GM12878 (cell line): ENCODE measurements at regions not wholly inside any gene's neighbourhood (a gene's known extent, or its start where the extent isn't known, plus 50 kb on each side); places are given as distances from the start of the nearest gene placed in this dataset.

Experiments
- CREM ChIP-seq: IDR thresholded peaks from 2 replicates; pipeline ENCODE4 v1.6.1; 2014; ENCODE audit warnings: antibody characterized with exemption, low read depth
- CTCF ChIP-seq, 3 experiments: IDR thresholded peaks in 2 of 3; conservative IDR thresholded peaks in 1 of 3; 2 replicates each; pipeline ENCODE4 v1.5.1; 2011; ENCODE audit warnings: low read depth in 3 of 3, low read length in 3 of 3, mild to moderate bottlenecking in 3 of 3, control low read depth in 2 of 3, moderate library complexity in 2 of 3, inconsistent platforms in 1 of 3, mixed read lengths in 1 of 3; ENCODE audit not compliant: control insufficient read depth in 2 of 3, insufficient read depth in 1 of 3; ENCODE audit errors: extremely low read depth in 1 of 3
- EZH2 ChIP-seq: IDR thresholded peaks from 2 replicates; pipeline ENCODE4 v1.6.1; 2012; ENCODE audit warnings: low read depth, mild to moderate bottlenecking, control low read depth, inconsistent platforms, low read length, borderline replicate concordance; ENCODE audit not compliant: control insufficient read depth
- KAT2A ChIP-seq: conservative IDR thresholded peaks from 2 replicates; pipeline ENCODE4 v1.6.1; 2011; ENCODE audit warnings: low read depth, low read length; ENCODE audit not compliant: control insufficient read depth
- KDM1A ChIP-seq: fragments of 200-600 bp; sonication (generic); IDR thresholded peaks from 2 replicates; pipeline ENCODE4 v1.6.1; 2016; ENCODE audit warnings: borderline replicate concordance
- NFYB ChIP-seq: IDR thresholded peaks from 2 replicates; pipeline ENCODE4 v1.6.1; 2011; ENCODE audit warnings: low read depth, mild to moderate bottlenecking, low read length, improper control_type of control experiment, moderate library complexity; ENCODE audit not compliant: insufficient read depth
- SP1 ChIP-seq: IDR thresholded peaks from one replicate; pipeline ENCODE4 v1.6.1; 2011; ENCODE audit warnings: low read depth, low read length
- ZNF384 ChIP-seq: IDR thresholded peaks from 2 replicates; pipeline ENCODE4 v1.6.1; 2012; ENCODE audit warnings: low read depth, mild to moderate bottlenecking, low read length, improper control_type of control experiment, borderline replicate concordance

- TF ChIP-seq CTCF (IDR thresholded peaks at IDR 0.05 in 2 of 3, conservative IDR thresholded peaks at IDR 0.05 in 1 of 3; ENCODE audit: control insufficient read depth in 2 of 3, extremely low read depth in 1 of 3, insufficient read depth in 1 of 3, low read depth in 3 of 3, low read length in 3 of 3), result no peak
- TF ChIP-seq CREM, result no peak
- no peak for TF ChIP-seq KAT2A
- no peak for TF ChIP-seq KDM1A
- no peak for TF ChIP-seq EZH2
- TF ChIP-seq ZNF384, result no peak
- no peak for TF ChIP-seq SP1
- no peak for TF ChIP-seq NFYB
Observed at GRCh38 chr12:66919466-66919865, 240.6 kb upstream of the GRIP1 start.
